H9 (cell line): ENCODE measurements at regions not wholly inside any gene's neighbourhood (a gene's known extent, or its start where the extent isn't known, plus 50 kb on each side); places are given as distances from the start of the nearest gene placed in this dataset.

Experiments used
- DNase-seq: peaks from one replicate; pipeline ENCODE4 v3.0.0-alpha.2; 2017
- H2AFZ ChIP-seq: one replicate; pipeline ENCODE4 v1.6.1; 2013; ENCODE audit warnings: mild to moderate bottlenecking, low read length, control low read depth, moderate library complexity
- H2AK5ac ChIP-seq: 2 replicates; pipeline ENCODE4 v1.6.1; 2013; ENCODE audit warnings: low read length, control low read depth, mixed read lengths; ENCODE audit not compliant: insufficient read length
- H2BK120ac ChIP-seq: one replicate; pipeline ENCODE4 v1.6.1; 2013; ENCODE audit warnings: low read depth, mild to moderate bottlenecking, low read length, control low read depth, inconsistent platforms; ENCODE audit not compliant: poor library complexity, severe bottlenecking
- H2BK12ac ChIP-seq: 2 replicates; pipeline ENCODE4 v1.6.1; 2013; ENCODE audit warnings: low read length, control low read depth, mixed read lengths, low read depth; ENCODE audit not compliant: insufficient read length
- H2BK15ac ChIP-seq: 2 replicates; pipeline ENCODE4 v1.6.1; 2013; ENCODE audit warnings: low read depth, low read length, control low read depth
- H2BK20ac ChIP-seq: one replicate; pipeline ENCODE4 v1.6.1; 2013; ENCODE audit warnings: low read depth, mild to moderate bottlenecking, low read length, control low read depth, inconsistent platforms; ENCODE audit not compliant: poor library complexity, severe bottlenecking
- H2BK5ac ChIP-seq: 2 replicates; pipeline ENCODE4 v1.6.1; 2013; ENCODE audit warnings: low read length, control low read depth, mixed read lengths; ENCODE audit not compliant: insufficient read length
- H3K14ac ChIP-seq: 2 replicates; pipeline ENCODE4 v1.6.1; 2013; ENCODE audit warnings: low read length, control low read depth; ENCODE audit not compliant: insufficient read depth
- H3K18ac ChIP-seq: 2 replicates; pipeline ENCODE4 v1.6.1; 2013; ENCODE audit warnings: low read depth, mild to moderate bottlenecking, mixed read lengths, low read length, control low read depth; ENCODE audit not compliant: insufficient read length
- H3K23ac ChIP-seq: 2 replicates; pipeline ENCODE4 v1.6.1; 2013; ENCODE audit warnings: low read length, control low read depth, mixed read lengths, low read depth; ENCODE audit not compliant: insufficient read length
- H3K23me2 ChIP-seq: 2 replicates; pipeline ENCODE4 v1.6.1; 2013; ENCODE audit warnings: low read depth, mild to moderate bottlenecking, mixed read lengths, low read length, control low read depth; ENCODE audit not compliant: insufficient read length, poor library complexity, severe bottlenecking
- H3K27ac ChIP-seq: 2 replicates; pipeline ENCODE4 v1.5.1; 2013; ENCODE audit warnings: low read length, control low read depth, mixed read lengths, low read depth; ENCODE audit not compliant: insufficient read length
- H3K27me3 ChIP-seq: 2 replicates; pipeline ENCODE4 v1.6.1; 2013; ENCODE audit warnings: low read length, control low read depth, inconsistent platforms; ENCODE audit not compliant: insufficient read depth
- H3K4ac ChIP-seq: 2 replicates; pipeline ENCODE4 v1.6.1; 2013; ENCODE audit warnings: low read depth, mild to moderate bottlenecking, control low read depth, inconsistent platforms, low read length, moderate library complexity
- H3K4me1 ChIP-seq: 2 replicates; pipeline ENCODE4 v1.6.1; 2013; ENCODE audit warnings: low read length, control low read depth, inconsistent platforms; ENCODE audit not compliant: insufficient read depth
- H3K4me2 ChIP-seq: 2 replicates; pipeline ENCODE4 v1.6.1; 2013; ENCODE audit warnings: low read length, control low read depth, mixed read lengths; ENCODE audit not compliant: insufficient read length, insufficient read depth
- H3K56ac ChIP-seq: 2 replicates; pipeline ENCODE4 v1.6.1; 2013; ENCODE audit warnings: low read depth, mild to moderate bottlenecking, mixed read lengths, low read length, control low read depth; ENCODE audit not compliant: insufficient read length
- H3K79me1 ChIP-seq: 2 replicates; pipeline ENCODE4 v1.6.1; 2013; ENCODE audit warnings: low read depth, mild to moderate bottlenecking, moderate library complexity, low read length, control low read depth, inconsistent platforms; ENCODE audit not compliant: insufficient read depth, poor library complexity, severe bottlenecking
- H3K79me2 ChIP-seq: 2 replicates; pipeline ENCODE4 v1.6.1; 2013; ENCODE audit warnings: low read length, control low read depth, inconsistent platforms; ENCODE audit not compliant: insufficient read depth
- H3K9ac ChIP-seq: 2 replicates; pipeline ENCODE4 v1.6.1; 2013; ENCODE audit warnings: low read length, control low read depth, mixed read lengths; ENCODE audit not compliant: insufficient read length; ENCODE audit errors: extremely low read depth
- H3K9me3 ChIP-seq: one replicate; pipeline ENCODE4 v1.6.1; 2013; ENCODE audit warnings: low read depth, low read length, inconsistent platforms; ENCODE audit not compliant: control insufficient read depth
- H3T11ph ChIP-seq: one replicate; pipeline ENCODE4 v1.6.1; 2013; ENCODE audit warnings: mild to moderate bottlenecking, low read length, control low read depth, inconsistent platforms
- H4K20me1 ChIP-seq: one replicate; pipeline ENCODE4 v1.6.1; 2013; ENCODE audit not compliant: control insufficient read depth, insufficient read length, insufficient read depth
- H4K5ac ChIP-seq: 2 replicates; pipeline ENCODE4 v1.6.1; 2013; ENCODE audit warnings: low read depth, mild to moderate bottlenecking, mixed read lengths, low read length, control low read depth; ENCODE audit not compliant: insufficient read length
- H4K8ac ChIP-seq: replicated peaks from 2 replicates; pipeline ENCODE4 v1.6.1; 2013; ENCODE audit warnings: low read length, control low read depth, mixed read lengths, low read depth; ENCODE audit not compliant: insufficient read length
- H4K91ac ChIP-seq: 2 replicates; pipeline ENCODE4 v1.6.1; 2013; ENCODE audit warnings: low read depth, mild to moderate bottlenecking, moderate library complexity, mixed read lengths, low read length, control low read depth; ENCODE audit not compliant: insufficient read length
- H3K27ac Mint-ChIP-seq, 3 experiments: 2 replicates in 2 of 3; 3 replicates in 1 of 3; pipeline ENCODE4 v1.8.0; 2020 to 2021; ENCODE audit warnings: mixed read lengths in 3 of 3, mild to moderate bottlenecking in 1 of 3, moderate library complexity in 1 of 3
- H3K27me3 Mint-ChIP-seq: 2 replicates; pipeline ENCODE4 v1.8.0; 2021; ENCODE audit warnings: low read depth, mild to moderate bottlenecking, moderate library complexity, mixed read lengths
- H3K36me3 Mint-ChIP-seq, 3 experiments: 2 replicates in 2 of 3; 3 replicates in 1 of 3; pipeline ENCODE4 v1.8.0; 2020 to 2021; ENCODE audit warnings: low read depth in 3 of 3, mixed read lengths in 3 of 3; ENCODE audit not compliant: insufficient read depth in 1 of 3
- H3K4me1 Mint-ChIP-seq, 2 experiments: 2 replicates each; pipeline ENCODE4 v1.8.0; 2020; ENCODE audit warnings: mixed read lengths in 2 of 2
- H3K4me3 Mint-ChIP-seq, 2 experiments: 2 replicates in 1 of 2; 3 replicates in 1 of 2; pipeline ENCODE4 v1.8.0; 2020 to 2021; ENCODE audit warnings: mild to moderate bottlenecking in 2 of 2, mixed read lengths in 2 of 2, moderate library complexity in 1 of 2
- H3K9me3 Mint-ChIP-seq, 2 experiments: 2 replicates in 1 of 2; 3 replicates in 1 of 2; pipeline ENCODE4 v1.8.0; 2020; ENCODE audit warnings: mild to moderate bottlenecking in 2 of 2, mixed read lengths in 2 of 2, moderate library complexity in 1 of 2
- CTCF ChIP-seq: fragments of 200-600 bp; sonication (generic); conservative IDR thresholded peaks from 3 replicates; pipeline ENCODE4 v1.8.0; 2021; ENCODE audit warnings: antibody characterized with exemption, mild to moderate bottlenecking
- WGBS: extraction: QIAGEN DNeasy Blood & Tissue Kit; methylation state at CpG from one replicate; pipeline ENCODE4 v1.1.7; 2013; ENCODE audit warnings: missing lambda C conversion rate, low lambda C conversion rate, mixed read lengths; ENCODE audit not compliant: insufficient read length; ENCODE audit errors: extremely low coverage; 5-methylcytosine and 5-hydroxymethylcytosine counted together

- Histone ChIP-seq H3K4ac (no peak overlapping the region), H2BK20ac (no peak overlapping the region), H3K27me3 (no peaks in the 10 kb centered on the region), H3K27ac (no peak overlapping the region), H3K56ac (no peak overlapping the region), H2BK12ac (no peak overlapping the region), H3K79me2 (no peaks in the 10 kb centered on the region), H3K14ac (no peak overlapping the region), H3K23me2 (no peaks in the 10 kb centered on the region), H4K5ac (no peak overlapping the region), H2AFZ (no peak overlapping the region), H3K9ac (no peak overlapping the region), H3K4me1 (no peaks in the 10 kb centered on the region), H2AK5ac (no peak overlapping the region), H3K4me2 (no peak overlapping the region), H2BK5ac (no peak overlapping the region), H3K9me3 (no peaks in the 10 kb centered on the region), H3T11ph (no peak overlapping the region), H3K18ac (no peak overlapping the region), H2BK15ac (no peak overlapping the region), H2BK120ac (no peak overlapping the region), H3K23ac (no peak overlapping the region), H4K20me1 (no peaks in the 10 kb centered on the region), H4K8ac (no peak overlapping the region), H4K91ac (no peak overlapping the region), H3K79me1 (no peaks in the 10 kb centered on the region)
- Mint-ChIP-seq H3K27me3 (peaks cover 6% of the 10 kb centered on the region), H3K27ac (no peak overlapping the region), H3K36me3 (no peaks in the 10 kb centered on the region), H3K4me3 (no peak overlapping the region), H3K9me3 (peaks cover 0 to 3% of the 10 kb centered on the region in 2 experiments; a peak in 1 of 5 replicates), H3K4me1 (peaks cover 0 to 2% of the 10 kb centered on the region in 2 experiments; a peak in 1 of 4 replicates)
- no peak for TF ChIP-seq CTCF
- no peak for DNase-seq
- WGBS, result no CpG with 5 or more reads among the region's 4 CpGs
These were observed 175.7 kb upstream of the ZKSCAN2 start for GRCh38 chr16:25433388-25433787.
